ENCODE measurements at regions not wholly inside any gene's neighbourhood (a gene's known extent, or its start where the extent isn't known, plus 50 kb on each side); places are given as distances from the start of the nearest gene placed in this dataset.

DNA sequence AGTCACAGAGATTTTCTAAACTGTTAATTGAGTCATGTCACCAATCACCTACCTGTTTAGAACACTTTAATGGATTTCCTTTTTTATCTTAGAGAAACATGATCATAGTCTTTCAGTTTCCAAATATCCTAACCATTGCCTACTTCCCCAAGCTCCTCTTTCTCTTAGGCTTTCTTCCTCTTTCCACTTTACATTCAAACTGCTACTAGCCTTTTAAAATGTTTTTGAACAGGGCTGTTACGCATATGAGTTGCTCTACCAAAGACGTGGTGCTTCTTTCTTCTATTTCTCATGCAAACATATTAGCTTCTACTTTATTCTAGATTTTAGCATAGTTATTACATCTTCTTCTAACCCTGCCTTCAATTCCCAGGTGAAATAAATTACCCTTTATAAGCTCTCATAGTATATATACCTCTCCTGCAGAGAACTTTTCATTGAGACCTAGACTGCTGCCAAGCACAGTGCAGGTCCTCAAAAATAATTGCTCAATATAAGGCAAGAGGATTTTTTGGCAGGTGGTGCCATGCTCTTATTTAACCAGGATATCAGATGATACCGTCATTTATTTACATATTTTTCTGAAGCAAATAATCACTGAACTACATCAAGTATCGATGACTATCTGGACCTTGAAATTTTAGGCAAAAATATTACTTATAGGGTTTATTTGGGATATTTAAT lies 937.1 kb downstream of the TSN start:
- no peak overlapping the region for H3K27ac ChIP-seq (ENCODE audit: low read length)
- H3K4me1 ChIP-seq (ENCODE audit: low read length), result no peaks in the 10 kb centered on the region
- H4K20me1 ChIP-seq (ENCODE audit: insufficient read depth, low read depth, low read length), result no peaks in the 10 kb centered on the region
- no peaks in the 10 kb centered on the region for H3K9me3 ChIP-seq (ENCODE audit: low read length)
- no peak overlapping the region for H3K9ac ChIP-seq (ENCODE audit: low read length)
- no peaks in the 10 kb centered on the region for H3K27me3 ChIP-seq (ENCODE audit: low read length)
- DNase-seq, result no peak
- no peaks in the 10 kb centered on the region for H3K36me3 ChIP-seq (ENCODE audit: insufficient read depth, low read length)
- no peak overlapping the region for H2AFZ ChIP-seq (ENCODE audit: low read length)
- no peak overlapping the region for H3K4me2 ChIP-seq (ENCODE audit: low read depth, low read length, poor library complexity, severe bottlenecking)
- no peaks in the 10 kb centered on the region for H3K9me2 ChIP-seq (replicated peaks; ENCODE audit: insufficient read depth, low read length)
- H3K79me2 ChIP-seq (ENCODE audit: low read length), result no peaks in the 10 kb centered on the region
- no peak overlapping the region for H3K4me3 ChIP-seq (ENCODE audit: low read length)

- Histone ChIP-seq H3K79me2 (ENCODE audit: low read length) (no peaks in the 10 kb centered on the region), H3K36me3 (ENCODE audit: insufficient read depth, low read length) (no peaks in the 10 kb centered on the region), H2AFZ (ENCODE audit: low read length) (no peak overlapping the region), H3K9me2 (replicated peaks; ENCODE audit: insufficient read depth, low read length) (no peaks in the 10 kb centered on the region), H3K27me3 (ENCODE audit: low read length) (no peaks in the 10 kb centered on the region), H3K9me3 (ENCODE audit: low read length) (no peaks in the 10 kb centered on the region), H4K20me1 (ENCODE audit: insufficient read depth, low read depth, low read length) (no peaks in the 10 kb centered on the region), H3K4me3 (ENCODE audit: low read length) (no peak overlapping the region), H3K27ac (ENCODE audit: low read length) (no peak overlapping the region), H3K4me1 (ENCODE audit: low read length) (no peaks in the 10 kb centered on the region), H3K4me2 (ENCODE audit: low read depth, low read length, poor library complexity, severe bottlenecking) (no peak overlapping the region), H3K9ac (ENCODE audit: low read length) (no peak overlapping the region)
- DNase-seq, result no peak
These were observed 942.0 kb downstream of the TSN start for GRCh38 chr2:122697415-122697814.

DNA sequence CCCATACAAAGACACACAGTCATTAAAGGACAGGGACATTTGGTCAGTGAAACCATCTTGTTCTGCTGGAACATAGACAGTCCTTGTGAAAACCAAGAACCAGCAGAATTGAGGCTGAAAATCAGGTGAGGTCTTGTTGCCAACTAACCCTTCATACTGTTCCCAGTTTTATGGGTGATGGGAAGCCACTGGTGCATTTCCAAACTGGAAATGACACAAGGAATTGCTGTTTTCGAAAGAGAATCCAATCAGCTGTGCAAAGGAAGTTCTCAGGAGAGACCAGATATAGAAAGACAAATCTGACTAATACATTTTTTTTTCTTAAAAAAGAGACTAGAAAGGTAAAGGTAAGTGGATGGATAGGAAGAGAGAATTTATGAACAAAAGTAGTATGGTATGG lies 948.2 kb downstream of the TSN start:
- Histone ChIP-seq H3K4me2 (ENCODE audit: low read depth, low read length, poor library complexity, severe bottlenecking) (no peak overlapping the region), H3K9me2 (replicated peaks; ENCODE audit: insufficient read depth, low read length) (no peaks in the 10 kb centered on the region), H3K36me3 (ENCODE audit: insufficient read depth, low read length) (no peaks in the 10 kb centered on the region), H2AFZ (ENCODE audit: low read length) (no peak overlapping the region), H3K9ac (ENCODE audit: low read length) (no peak overlapping the region), H3K79me2 (ENCODE audit: low read length) (no peaks in the 10 kb centered on the region), H3K4me1 (ENCODE audit: low read length) (no peaks in the 10 kb centered on the region), H3K4me3 (ENCODE audit: low read length) (no peak overlapping the region), H3K27ac (ENCODE audit: low read length) (no peak overlapping the region), H4K20me1 (ENCODE audit: insufficient read depth, low read depth, low read length) (no peaks in the 10 kb centered on the region), H3K27me3 (ENCODE audit: low read length) (no peaks in the 10 kb centered on the region), H3K9me3 (ENCODE audit: low read length) (no peaks in the 10 kb centered on the region)
- DNase-seq, result no peak

DNA sequence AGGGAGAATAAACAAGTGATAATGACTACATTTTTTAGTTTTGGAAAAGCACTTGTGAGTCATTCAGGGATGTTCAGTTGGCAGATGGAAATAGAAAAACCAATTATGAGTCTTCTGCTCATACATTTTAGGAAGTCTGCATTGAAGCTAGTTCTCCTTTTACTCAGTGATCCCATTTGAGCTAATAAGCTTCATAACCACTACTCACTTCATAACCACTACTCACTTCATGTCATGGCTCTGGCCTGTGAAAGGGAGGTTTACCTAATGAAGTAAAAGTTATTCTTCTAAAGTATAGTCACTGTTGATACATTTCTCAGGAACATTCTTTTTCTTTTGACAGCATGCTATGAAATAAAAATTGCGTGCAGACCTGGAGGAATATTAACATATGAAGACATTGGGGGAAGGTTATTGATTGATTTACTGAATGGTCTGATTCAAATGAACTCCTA lies 948.7 kb downstream of the TSN start:
- H3K79me2 ChIP-seq (ENCODE audit: low read length), result no peaks in the 10 kb centered on the region
- H3K27ac ChIP-seq (ENCODE audit: low read length), result no peak overlapping the region
- H3K27me3 ChIP-seq (ENCODE audit: low read length), result no peaks in the 10 kb centered on the region
- no peak overlapping the region for H2AFZ ChIP-seq (ENCODE audit: low read length)
- H3K4me1 ChIP-seq (ENCODE audit: low read length), result no peaks in the 10 kb centered on the region
- no peaks in the 10 kb centered on the region for H3K36me3 ChIP-seq (ENCODE audit: insufficient read depth, low read length)
- H3K9me2 ChIP-seq (replicated peaks; ENCODE audit: insufficient read depth, low read length), result no peaks in the 10 kb centered on the region
- no peak overlapping the region for H3K9ac ChIP-seq (ENCODE audit: low read length)
- DNase-seq, result no peak
- H3K4me2 ChIP-seq (ENCODE audit: low read depth, low read length, poor library complexity, severe bottlenecking), result no peak overlapping the region
- H3K4me3 ChIP-seq (ENCODE audit: low read length), result no peak overlapping the region
- no peaks in the 10 kb centered on the region for H4K20me1 ChIP-seq (ENCODE audit: insufficient read depth, low read depth, low read length)
- no peaks in the 10 kb centered on the region for H3K9me3 ChIP-seq (ENCODE audit: low read length)

GRCh38 chr2:122705746-122706145 lies 950.3 kb downstream of the TSN start:
- no peaks in the 10 kb centered on the region for H3K4me1 ChIP-seq (ENCODE audit: low read length)
- no peak overlapping the region for H3K27ac ChIP-seq (ENCODE audit: low read length)
- H3K4me2 ChIP-seq (ENCODE audit: low read depth, low read length, poor library complexity, severe bottlenecking), result no peak overlapping the region

DNA sequence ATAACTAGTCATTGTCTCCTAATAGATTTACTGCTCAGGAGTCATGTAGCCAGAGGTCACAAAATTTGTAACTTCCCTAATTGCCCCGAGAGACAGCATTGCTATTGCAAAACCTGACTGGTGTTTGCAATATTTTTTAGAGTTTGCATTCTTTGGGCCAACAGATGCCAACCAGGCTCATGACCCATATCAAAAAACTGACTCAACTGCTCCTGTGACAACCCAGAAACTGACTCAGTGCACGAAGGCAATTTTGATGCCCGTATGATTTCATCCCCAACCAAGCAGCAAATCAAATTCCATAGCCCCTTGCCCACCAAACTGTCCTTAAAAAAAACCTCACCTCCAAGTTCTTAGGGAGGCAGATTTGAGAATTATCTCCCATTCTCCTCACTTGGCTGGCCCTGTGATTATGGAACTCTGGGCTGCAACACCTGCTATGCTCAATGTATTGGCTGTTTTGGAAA lies 951.3 kb downstream of the TSN start:
- no peaks in the 10 kb centered on the region for H4K20me1 ChIP-seq (ENCODE audit: insufficient read depth, low read depth, low read length)
- H3K4me1 ChIP-seq (ENCODE audit: low read length), result no peaks in the 10 kb centered on the region
- no peak for DNase-seq
- H3K36me3 ChIP-seq (ENCODE audit: insufficient read depth, low read length), result no peaks in the 10 kb centered on the region
- H2AFZ ChIP-seq (ENCODE audit: low read length), result no peak overlapping the region
- no peaks in the 10 kb centered on the region for H3K9me2 ChIP-seq (replicated peaks; ENCODE audit: insufficient read depth, low read length)
- no peaks in the 10 kb centered on the region for H3K9me3 ChIP-seq (ENCODE audit: low read length)
- no peak overlapping the region for H3K27ac ChIP-seq (ENCODE audit: low read length)
- H3K9ac ChIP-seq (ENCODE audit: low read length), result no peak overlapping the region
- no peaks in the 10 kb centered on the region for H3K79me2 ChIP-seq (ENCODE audit: low read length)
- H3K4me3 ChIP-seq (ENCODE audit: low read length), result no peak overlapping the region
- no peaks in the 10 kb centered on the region for H3K27me3 ChIP-seq (ENCODE audit: low read length)
- no peak overlapping the region for H3K4me2 ChIP-seq (ENCODE audit: low read depth, low read length, poor library complexity, severe bottlenecking)

More at GRCh38 chr2:122705746-122706145, 950.3 kb downstream of the TSN start:
- Histone ChIP-seq H3K27me3 (ENCODE audit: low read length) (no peaks in the 10 kb centered on the region), H3K9me3 (ENCODE audit: low read length) (no peaks in the 10 kb centered on the region), H2AFZ (ENCODE audit: low read length) (no peak overlapping the region), H3K79me2 (ENCODE audit: low read length) (no peaks in the 10 kb centered on the region), H3K4me3 (ENCODE audit: low read length) (no peak overlapping the region), H3K9me2 (replicated peaks; ENCODE audit: insufficient read depth, low read length) (no peaks in the 10 kb centered on the region), H4K20me1 (ENCODE audit: insufficient read depth, low read depth, low read length) (no peaks in the 10 kb centered on the region), H3K36me3 (ENCODE audit: insufficient read depth, low read length) (no peaks in the 10 kb centered on the region), H3K9ac (ENCODE audit: low read length) (no peak overlapping the region)
- no peak for DNase-seq

DNA sequence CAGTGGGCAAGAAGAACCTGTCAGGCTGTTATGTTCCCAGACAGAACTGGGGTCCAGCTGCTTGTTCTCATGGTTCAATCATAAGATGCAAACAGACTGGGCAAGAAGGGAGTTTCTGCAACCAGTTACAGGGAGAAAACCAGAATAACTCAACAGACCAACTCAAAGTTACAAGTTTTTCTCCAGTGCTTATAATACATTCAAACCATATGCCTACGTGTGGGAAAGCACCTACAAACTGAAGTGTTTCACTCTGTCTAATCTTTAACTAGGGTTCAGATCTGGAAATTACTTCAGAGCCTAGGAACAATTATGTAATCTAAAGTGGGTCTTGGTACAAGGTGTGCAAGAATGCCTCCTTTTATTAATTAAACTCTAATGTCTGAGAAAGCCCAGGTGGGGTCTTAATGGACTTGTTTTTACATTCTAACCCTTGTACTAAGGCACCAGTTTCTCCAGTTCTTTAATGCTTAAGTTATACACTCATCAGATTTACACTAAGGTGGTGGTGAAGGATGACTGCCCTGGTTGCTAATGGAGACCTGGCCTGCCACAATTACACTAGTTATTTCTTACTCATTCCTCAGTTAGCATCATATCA lies 951.9 kb downstream of the TSN start:
- DNase-seq, result no peak

GRCh38 chr2:122710049-122710448 lies 954.6 kb downstream of the TSN start:
- Histone ChIP-seq H3K79me2 (ENCODE audit: low read length) (no peaks in the 10 kb centered on the region), H3K4me2 (ENCODE audit: low read depth, low read length, poor library complexity, severe bottlenecking) (no peak overlapping the region), H3K27ac (ENCODE audit: low read length) (no peak overlapping the region), H3K4me1 (ENCODE audit: low read length) (no peaks in the 10 kb centered on the region), H3K9me2 (replicated peaks; ENCODE audit: insufficient read depth, low read length) (no peaks in the 10 kb centered on the region), H2AFZ (ENCODE audit: low read length) (no peak overlapping the region), H3K9me3 (ENCODE audit: low read length) (no peaks in the 10 kb centered on the region), H4K20me1 (ENCODE audit: insufficient read depth, low read depth, low read length) (no peaks in the 10 kb centered on the region), H3K27me3 (ENCODE audit: low read length) (no peaks in the 10 kb centered on the region; the same call in 1 of the 2 replicates), H3K4me3 (ENCODE audit: low read length) (no peak overlapping the region), H3K9ac (ENCODE audit: low read length) (no peak overlapping the region), H3K36me3 (ENCODE audit: insufficient read depth, low read length) (no peaks in the 10 kb centered on the region)
- no peak for DNase-seq

More for the DNA sequence above, 951.9 kb downstream of the TSN start:
- Histone ChIP-seq H3K4me2 (ENCODE audit: low read depth, low read length, poor library complexity, severe bottlenecking) (no peak overlapping the region), H3K9ac (ENCODE audit: low read length) (no peak overlapping the region), H3K27me3 (ENCODE audit: low read length) (no peaks in the 10 kb centered on the region), H3K79me2 (ENCODE audit: low read length) (no peaks in the 10 kb centered on the region), H3K27ac (ENCODE audit: low read length) (no peak overlapping the region), H4K20me1 (ENCODE audit: insufficient read depth, low read depth, low read length) (no peaks in the 10 kb centered on the region), H3K4me3 (ENCODE audit: low read length) (no peak overlapping the region), H3K9me2 (replicated peaks; ENCODE audit: insufficient read depth, low read length) (no peaks in the 10 kb centered on the region), H3K9me3 (ENCODE audit: low read length) (no peaks in the 10 kb centered on the region), H3K36me3 (ENCODE audit: insufficient read depth, low read length) (no peaks in the 10 kb centered on the region), H3K4me1 (ENCODE audit: low read length) (no peaks in the 10 kb centered on the region), H2AFZ (ENCODE audit: low read length) (no peak overlapping the region)
